ENCODE measurements at regions not wholly inside any gene's neighbourhood (a gene's known extent, or its start where the extent isn't known, plus 50 kb on each side); places are given as distances from the start of the nearest gene placed in this dataset.

DNA sequence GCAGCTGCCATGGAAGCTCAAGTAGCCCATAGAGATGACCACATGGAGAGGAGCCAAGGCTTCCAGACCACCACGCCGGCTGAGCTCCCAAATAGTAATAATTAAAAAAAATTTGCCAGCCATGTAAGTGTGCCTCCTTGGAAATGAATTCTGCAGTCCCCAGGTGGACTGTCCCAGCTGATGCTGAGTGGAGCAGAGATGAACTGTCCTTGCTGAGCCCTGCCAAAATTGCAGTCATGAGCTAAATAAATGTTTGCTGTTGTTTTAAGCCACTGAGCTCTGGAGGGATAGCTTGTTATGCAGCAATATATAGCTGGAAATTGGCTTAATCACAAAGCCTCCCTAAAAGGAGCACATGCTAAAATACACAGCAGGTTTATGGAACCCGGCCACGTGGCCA is 55.6 kb upstream of the SNRPB2 start:
- H3K36me3 ChIP-seq (ENCODE audit: insufficient read depth, low read length, poor library complexity, severe bottlenecking), result no peaks in the 10 kb centered on the region
- no peak overlapping the region for H3K27ac ChIP-seq (ENCODE audit: low read depth, low read length, poor library complexity, severe bottlenecking)
- no peak for TF ChIP-seq EZH2 (IDR thresholded peaks at IDR 0.05; ENCODE audit: borderline replicate concordance, low read depth, low read length, poor library complexity, severe bottlenecking)
- TF ChIP-seq, protein P1, sequence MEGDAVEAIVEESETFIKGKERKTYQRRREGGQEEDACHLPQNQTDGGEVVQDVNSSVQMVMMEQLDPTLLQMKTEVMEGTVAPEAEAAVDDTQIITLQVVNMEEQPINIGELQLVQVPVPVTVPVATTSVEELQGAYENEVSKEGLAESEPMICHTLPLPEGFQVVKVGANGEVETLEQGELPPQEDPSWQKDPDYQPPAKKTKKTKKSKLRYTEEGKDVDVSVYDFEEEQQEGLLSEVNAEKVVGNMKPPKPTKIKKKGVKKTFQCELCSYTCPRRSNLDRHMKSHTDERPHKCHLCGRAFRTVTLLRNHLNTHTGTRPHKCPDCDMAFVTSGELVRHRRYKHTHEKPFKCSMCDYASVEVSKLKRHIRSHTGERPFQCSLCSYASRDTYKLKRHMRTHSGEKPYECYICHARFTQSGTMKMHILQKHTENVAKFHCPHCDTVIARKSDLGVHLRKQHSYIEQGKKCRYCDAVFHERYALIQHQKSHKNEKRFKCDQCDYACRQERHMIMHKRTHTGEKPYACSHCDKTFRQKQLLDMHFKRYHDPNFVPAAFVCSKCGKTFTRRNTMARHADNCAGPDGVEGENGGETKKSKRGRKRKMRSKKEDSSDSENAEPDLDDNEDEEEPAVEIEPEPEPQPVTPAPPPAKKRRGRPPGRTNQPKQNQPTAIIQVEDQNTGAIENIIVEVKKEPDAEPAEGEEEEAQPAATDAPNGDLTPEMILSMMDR (conservative IDR thresholded peaks at IDR 0.05; ENCODE audit: low read depth, low read length), result no peak
- BruUV-seq (replicated peaks), result no TSS peak
- no peaks in the 10 kb centered on the region for H3K9me3 ChIP-seq (ENCODE audit: low read depth, low read length, poor library complexity, severe bottlenecking)
- no peak for DNase-seq (ENCODE audit: low spot score)
- no peaks in the 10 kb centered on the region for H3K4me1 ChIP-seq (ENCODE audit: insufficient read depth, low read length, poor library complexity, severe bottlenecking)
- intact Hi-C loops (cut with micrococcal nuclease; ENCODE audit: unreplicated experiment), result no loop called here
- H3K27me3 ChIP-seq (replicated peaks; ENCODE audit: insufficient read depth, low read depth, low read length, poor library complexity), result peaks cover 6% of the 10 kb centered on the region
- H3K4me3 ChIP-seq (ENCODE audit: low read depth, low read length, poor library complexity, severe bottlenecking), result no peak overlapping the region
- ChIA-PET CTCF (no interaction called here), POLR2A (ENCODE audit: low non-redundant PET) (no interaction called here)

DNA sequence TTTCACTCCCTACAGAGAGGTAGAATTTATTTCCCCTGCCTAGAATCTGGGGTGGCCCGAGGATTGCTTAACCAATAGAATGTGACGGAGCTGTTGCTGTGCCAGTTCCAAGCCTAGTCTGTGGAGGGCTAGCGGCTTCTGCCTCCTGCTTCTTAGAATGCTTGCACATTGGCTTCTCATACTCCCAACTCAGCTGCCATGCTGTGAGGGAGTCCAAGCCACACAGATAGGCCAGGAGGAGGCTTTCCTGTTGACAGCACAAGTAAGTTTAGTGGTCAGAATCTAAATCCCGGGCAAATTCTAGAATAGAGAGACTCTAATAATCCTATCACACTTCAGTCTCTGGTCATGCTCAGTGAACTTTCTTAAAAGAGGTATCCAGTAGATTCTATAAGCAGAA is 57.5 kb upstream of the SNRPB2 start:
- ChIA-PET POLR2A (ENCODE audit: low non-redundant PET) (no interaction called here), CTCF (no interaction called here)
- TF ChIP-seq EZH2 (IDR thresholded peaks at IDR 0.05; ENCODE audit: borderline replicate concordance, low read depth, low read length, poor library complexity, severe bottlenecking), result no peak
- TF ChIP-seq, protein P1 (conservative IDR thresholded peaks at IDR 0.05; ENCODE audit: low read depth, low read length), result no peak
- Histone ChIP-seq H3K27ac (ENCODE audit: low read depth, low read length, poor library complexity, severe bottlenecking) (no peak overlapping the region), H3K4me3 (ENCODE audit: low read depth, low read length, poor library complexity, severe bottlenecking) (no peak overlapping the region), H3K27me3 (replicated peaks; ENCODE audit: insufficient read depth, low read depth, low read length, poor library complexity) (no peaks in the 10 kb centered on the region), H3K4me1 (ENCODE audit: insufficient read depth, low read length, poor library complexity, severe bottlenecking) (no peaks in the 10 kb centered on the region), H3K36me3 (ENCODE audit: insufficient read depth, low read length, poor library complexity, severe bottlenecking) (no peaks in the 10 kb centered on the region), H3K9me3 (ENCODE audit: low read depth, low read length, poor library complexity, severe bottlenecking) (no peaks in the 10 kb centered on the region)
- intact Hi-C loops (cut with micrococcal nuclease; ENCODE audit: unreplicated experiment), result no loop called here
- no peak for DNase-seq (ENCODE audit: low spot score)
- no TSS peak for BruUV-seq (replicated peaks)

DNA sequence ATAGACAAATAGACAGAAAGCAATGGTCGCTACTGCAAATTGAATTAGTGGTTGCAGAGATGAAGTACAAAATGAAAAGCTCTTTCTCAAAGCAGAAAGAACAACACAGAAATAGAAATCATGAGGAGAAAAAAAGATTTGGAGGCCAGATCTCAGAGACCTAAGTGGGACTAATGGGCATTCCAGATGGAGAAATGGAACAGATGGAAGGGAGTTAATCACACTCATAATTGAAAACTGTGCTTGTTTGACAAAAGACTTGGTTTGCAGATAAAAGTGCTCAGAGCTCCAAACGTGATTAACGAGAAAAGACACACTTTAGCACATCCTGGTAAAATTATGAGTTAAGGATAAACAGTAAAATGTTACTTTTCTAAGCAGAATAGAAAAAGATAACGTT is 58.1 kb upstream of the SNRPB2 start:
- Histone ChIP-seq H3K36me3 (ENCODE audit: insufficient read depth, low read length, poor library complexity, severe bottlenecking) (no peaks in the 10 kb centered on the region), H3K4me3 (ENCODE audit: low read depth, low read length, poor library complexity, severe bottlenecking) (no peak overlapping the region), H3K27ac (ENCODE audit: low read depth, low read length, poor library complexity, severe bottlenecking) (no peak overlapping the region), H3K27me3 (replicated peaks; ENCODE audit: insufficient read depth, low read depth, low read length, poor library complexity) (no peaks in the 10 kb centered on the region), H3K4me1 (ENCODE audit: insufficient read depth, low read length, poor library complexity, severe bottlenecking) (no peaks in the 10 kb centered on the region), H3K9me3 (ENCODE audit: low read depth, low read length, poor library complexity, severe bottlenecking) (no peaks in the 10 kb centered on the region)
- no peak for TF ChIP-seq EZH2 (IDR thresholded peaks at IDR 0.05; ENCODE audit: borderline replicate concordance, low read depth, low read length, poor library complexity, severe bottlenecking)
- TF ChIP-seq, protein P1 (conservative IDR thresholded peaks at IDR 0.05; ENCODE audit: low read depth, low read length), result no peak
- intact Hi-C loops (cut with micrococcal nuclease; ENCODE audit: unreplicated experiment), result no loop called here
- no TSS peak for BruUV-seq (replicated peaks)
- ChIA-PET CTCF (no interaction called here), POLR2A (ENCODE audit: low non-redundant PET) (no interaction called here)
- no peak for DNase-seq (ENCODE audit: low spot score)
